ENCODE measurements at regions not wholly inside any gene's neighbourhood (a gene's known extent, or its start where the extent isn't known, plus 50 kb on each side); places are given as distances from the start of the nearest gene placed in this dataset.
"Not testable (repeated sequence)": the region's sequence is repeated elsewhere in the genome, so short reads cannot be mapped to it uniquely, and the experiment has no call there.

DNA sequence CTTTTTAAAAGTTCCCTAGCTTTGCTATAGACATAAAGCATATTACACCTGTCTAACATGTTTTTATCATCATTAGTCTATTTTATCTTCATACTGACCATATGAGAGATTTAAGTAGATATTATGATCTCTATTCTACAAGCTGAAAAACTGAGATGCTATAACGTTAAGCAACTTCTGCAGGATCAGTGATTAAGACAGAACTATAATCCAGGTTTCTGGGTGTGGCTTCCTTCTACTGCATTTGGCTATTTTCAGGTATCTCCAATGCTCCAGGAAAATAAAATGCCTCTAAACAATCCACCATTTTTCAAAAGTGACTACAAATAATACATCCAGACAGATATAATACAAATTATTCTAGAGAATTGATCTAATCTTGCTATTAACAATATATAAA lies 53.4 kb downstream of the RGS2 start:
- DNase-seq, result no peak

DNA sequence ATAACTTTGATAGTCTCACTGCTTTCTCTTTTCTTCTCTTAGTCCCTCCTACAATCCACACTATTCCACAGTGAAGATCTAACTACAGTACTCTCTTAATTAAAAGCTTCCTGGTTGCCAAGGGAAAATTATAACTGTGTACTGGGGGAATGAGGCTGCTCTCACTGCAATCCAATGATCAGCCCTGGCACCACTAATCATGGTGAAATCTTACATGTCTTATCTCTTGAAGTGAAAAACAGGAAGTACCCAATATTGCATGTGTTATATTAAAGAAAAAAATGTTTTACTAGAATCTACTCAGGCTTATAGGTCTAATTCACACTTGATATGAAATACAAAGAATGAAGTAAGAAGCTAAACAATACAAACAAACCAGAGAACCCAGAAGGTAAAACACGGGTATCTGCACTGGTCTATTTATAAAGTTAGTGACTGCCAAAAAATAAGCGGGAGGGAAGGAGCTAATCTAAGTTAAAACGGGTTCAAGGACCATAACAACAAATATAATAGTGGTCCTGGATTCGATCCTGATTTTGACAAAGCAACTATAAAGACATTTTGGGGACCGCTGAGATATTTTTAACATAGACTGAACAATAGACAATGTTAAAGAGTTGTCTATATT lies 57.5 kb downstream of the RGS2 start:
- DNase-seq, result no peak

DNA sequence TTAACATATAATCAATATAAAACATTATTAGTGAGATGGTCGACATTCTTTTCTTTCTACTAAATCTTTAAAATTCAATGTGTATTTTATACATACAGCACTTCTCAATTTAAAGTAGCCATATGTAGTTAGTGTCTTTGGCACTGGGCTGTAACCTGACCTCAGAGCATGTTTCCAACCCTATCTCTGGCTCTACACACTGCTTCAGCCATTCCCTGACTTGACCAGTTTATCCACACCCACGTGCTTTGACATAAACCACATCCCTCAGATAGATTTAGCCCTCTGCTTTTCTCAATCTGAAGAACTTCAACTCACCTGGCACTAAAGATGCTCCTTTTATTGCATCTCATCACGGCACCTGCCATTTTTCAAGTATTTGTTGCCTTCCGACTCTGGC lies 58.3 kb downstream of the RGS2 start:
- no peak for DNase-seq

GRCh38 chr1:192869308-192869940 lies 60.6 kb downstream of the RGS2 start:
- DNase-seq, result no peak

DNA sequence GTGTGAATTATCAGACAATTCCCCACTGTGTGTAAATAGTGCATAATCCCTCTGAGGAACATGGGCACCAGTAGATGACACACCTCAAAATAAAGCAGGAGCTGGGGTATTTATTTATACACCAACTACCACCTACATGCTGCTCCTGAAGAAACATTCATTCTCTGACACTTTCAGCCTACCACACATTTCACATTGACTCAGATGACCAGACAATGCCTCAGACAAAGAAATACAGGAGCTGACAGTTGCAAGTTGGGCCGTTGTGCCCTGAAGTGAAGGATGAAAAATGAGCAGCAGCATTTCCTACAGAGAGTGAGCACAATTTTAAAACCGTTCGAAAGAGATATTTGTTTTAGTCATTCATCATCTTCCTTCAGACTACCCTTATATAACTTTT lies 63.2 kb downstream of the RGS2 start:
- DNase-seq, result no peak

DNA sequence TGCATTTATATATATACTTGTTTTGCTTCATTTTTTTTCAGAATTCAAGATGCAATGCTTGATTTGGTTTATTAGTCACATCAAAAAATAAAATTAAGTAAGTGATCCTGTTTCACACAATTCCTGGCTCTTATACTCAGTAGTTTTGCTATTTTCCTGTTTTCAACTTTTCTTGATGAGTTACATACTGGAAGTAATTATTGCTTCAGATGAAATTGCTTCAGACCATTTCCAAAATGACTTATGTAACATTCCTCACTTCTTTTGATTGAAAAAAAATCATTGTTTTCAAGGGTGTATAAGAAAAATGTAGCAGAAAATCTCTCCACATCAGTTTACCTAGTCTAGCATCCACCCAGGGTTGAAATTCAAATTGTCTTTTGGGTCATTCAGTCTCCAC lies 65.0 kb downstream of the RGS2 start:
- DNase-seq, result no peak

GRCh38 chr1:192876633-192877032 lies 67.8 kb downstream of the RGS2 start:
- no peak for DNase-seq

GRCh38 chr1:192877283-192877886 lies 68.5 kb downstream of the RGS2 start:
- DNase-seq, result no peak

DNA sequence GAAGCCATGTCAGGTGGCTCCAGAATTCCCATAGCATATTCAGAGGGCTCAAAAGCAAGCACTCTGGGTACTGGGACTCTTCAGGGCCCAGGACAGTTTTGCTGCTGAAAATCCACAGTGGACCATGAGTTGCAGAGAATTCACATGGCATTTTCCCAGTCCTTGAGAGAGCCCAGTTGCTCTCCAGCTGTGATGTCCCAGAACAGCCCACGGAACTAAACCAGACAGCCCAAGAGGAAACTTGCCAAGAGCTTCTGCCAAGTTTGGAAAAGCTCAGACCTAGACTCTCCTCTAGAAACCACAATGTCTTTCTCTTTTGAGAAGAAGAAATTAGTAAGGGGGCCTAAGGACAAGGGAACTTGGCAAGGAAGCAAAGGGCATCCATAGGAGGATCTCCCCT lies 69.4 kb downstream of the RGS2 start:
- peak; percentile 28 for DNase-seq

DNA sequence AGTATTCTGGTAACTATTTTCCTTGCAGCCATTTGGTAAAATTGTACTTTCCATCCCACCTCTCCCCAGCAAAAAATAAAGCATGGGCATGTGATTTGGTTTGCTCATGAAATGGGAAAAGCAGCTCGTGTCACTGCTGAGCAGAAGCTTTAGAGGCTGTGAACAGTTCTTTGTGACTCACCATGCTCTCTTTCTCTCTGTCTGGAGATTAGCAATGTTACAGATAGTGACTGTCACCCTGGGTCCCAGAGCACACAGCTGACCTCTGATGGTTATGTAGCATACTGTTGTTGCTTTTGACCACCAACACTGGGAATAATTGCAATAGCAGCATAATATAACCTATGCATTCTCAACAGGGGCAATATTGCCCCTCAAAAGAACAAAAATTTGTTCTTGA lies 70.6 kb downstream of the RGS2 start:
- DNase-seq, result no peak

GRCh38 chr1:192880231-192880630 lies 71.4 kb downstream of the RGS2 start:
- DNase-seq, result no peak

DNA sequence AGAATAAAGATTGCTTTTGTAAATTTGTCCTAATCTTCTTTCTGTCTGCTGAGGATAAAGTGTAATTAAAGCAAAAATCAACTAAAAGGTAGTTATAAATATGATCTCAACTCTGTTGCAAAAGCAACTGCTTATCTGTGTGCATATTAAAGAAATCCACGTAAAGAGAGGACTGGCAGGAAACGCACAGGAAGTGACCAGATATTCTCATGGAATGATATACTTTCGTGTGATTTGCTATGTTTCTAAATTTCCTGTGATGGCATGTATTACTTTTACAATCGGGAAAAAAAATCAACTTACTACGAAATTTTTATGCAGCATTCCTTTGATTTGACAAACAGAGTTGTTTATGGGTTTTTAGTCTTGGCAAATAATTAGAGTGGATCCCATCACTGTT lies 75.4 kb downstream of the RGS2 start:
- no peak for DNase-seq

DNA sequence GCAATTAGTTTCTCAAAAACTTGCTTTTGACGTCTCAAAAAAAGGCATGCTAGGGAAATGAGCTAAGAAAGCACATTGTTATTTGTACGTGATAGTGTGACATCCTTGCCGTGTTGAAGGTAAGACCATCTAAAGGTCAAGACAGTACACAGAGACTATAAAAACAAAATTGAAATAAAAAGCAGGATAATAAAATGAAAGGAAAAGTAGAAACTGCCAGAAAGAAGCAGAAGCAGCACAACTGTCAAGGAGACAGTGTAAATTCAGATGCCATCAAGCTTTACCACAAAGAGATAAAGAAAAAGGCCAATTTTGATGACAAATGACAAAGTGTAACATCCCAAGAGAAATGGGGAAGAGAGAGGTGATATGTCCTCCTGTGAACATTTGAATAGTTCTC lies 76.5 kb downstream of the RGS2 start:
- DNase-seq, result not testable (repeated sequence)

GRCh38 chr1:192887426-192887825 lies 78.6 kb downstream of the RGS2 start:
- DNase-seq, result no peak

GRCh38 chr1:192888574-192888973 lies 79.7 kb downstream of the RGS2 start:
- no peak for DNase-seq

DNA sequence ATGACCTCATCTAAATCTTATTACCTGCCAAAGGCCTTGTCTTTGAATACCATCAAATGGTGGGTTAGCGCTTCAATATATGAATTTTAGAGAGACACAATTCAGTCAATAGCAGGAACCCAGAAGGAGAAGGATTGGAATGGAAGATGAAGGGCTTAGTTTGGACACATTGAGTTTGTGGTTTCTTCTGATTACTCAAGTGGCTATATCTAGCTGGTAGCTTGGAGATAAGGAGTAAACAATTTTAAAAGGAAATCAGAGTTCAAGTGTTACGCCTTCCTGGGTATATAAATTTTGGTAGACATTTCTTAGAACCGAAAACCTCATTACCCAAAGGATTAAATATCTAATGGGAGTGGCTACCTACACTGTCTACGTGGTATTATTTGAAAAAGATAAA lies 80.2 kb downstream of the RGS2 start:
- no peak for DNase-seq

DNA sequence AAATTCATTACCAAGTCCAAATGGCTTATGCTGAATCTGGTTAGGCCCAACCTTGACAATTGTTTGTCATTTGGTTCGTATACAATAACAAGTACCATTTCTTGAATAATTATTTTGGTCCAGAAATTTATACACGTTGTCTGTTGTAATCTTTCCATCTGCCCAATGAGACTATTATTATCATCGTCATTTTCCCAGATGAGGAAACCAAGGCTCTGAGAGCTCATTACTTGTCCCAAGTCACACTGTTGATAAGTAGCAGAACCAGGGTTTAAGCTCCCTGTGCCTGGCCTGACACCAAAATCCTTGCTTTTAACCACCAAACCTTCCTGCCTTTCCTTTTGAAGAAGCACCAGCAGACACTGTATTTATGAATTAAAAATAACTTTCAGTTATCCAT lies 81.3 kb downstream of the RGS2 start:
- DNase-seq, result no peak

DNA sequence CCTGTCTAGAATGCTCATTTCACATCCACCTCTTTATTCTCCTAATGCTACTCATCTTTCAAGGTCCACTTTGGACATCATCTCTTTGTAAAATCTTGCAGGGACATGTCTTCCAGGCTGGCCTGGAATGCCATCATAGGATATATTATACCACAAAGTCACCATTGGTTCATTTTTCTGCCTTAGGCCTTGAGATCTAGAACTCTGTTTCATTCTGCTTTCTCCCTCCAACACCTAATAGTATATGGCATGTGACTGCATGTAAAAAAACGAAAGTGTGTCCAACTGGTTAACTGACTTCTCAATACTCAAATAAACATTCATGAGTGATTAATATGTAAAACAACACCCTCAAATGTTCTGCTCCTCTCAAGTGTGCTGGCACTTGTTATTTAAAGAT lies 84.1 kb downstream of the RGS2 start:
- no peak for DNase-seq

GRCh38 chr1:192895487-192895886 lies 86.6 kb downstream of the RGS2 start:
- not testable (repeated sequence) for DNase-seq

DNA sequence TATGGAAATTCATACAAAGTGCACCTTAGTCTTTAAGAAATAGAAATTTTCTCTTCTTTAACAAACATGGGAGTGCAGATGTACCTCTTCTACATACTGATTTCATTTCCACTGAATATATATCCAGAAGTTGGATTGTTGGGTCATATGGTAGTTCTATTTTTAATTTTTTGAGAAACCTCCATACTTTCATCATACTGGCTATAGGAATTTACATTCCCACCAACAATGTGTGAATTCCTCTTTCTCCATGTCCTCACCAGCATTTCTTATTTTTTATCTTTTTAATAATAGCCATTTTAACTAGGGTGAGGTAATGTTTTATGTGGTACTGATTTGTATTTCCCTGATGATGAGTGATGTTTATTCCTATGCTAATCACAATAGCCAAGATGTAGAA lies 87.5 kb downstream of the RGS2 start:
- DNase-seq, result no peak

DNA sequence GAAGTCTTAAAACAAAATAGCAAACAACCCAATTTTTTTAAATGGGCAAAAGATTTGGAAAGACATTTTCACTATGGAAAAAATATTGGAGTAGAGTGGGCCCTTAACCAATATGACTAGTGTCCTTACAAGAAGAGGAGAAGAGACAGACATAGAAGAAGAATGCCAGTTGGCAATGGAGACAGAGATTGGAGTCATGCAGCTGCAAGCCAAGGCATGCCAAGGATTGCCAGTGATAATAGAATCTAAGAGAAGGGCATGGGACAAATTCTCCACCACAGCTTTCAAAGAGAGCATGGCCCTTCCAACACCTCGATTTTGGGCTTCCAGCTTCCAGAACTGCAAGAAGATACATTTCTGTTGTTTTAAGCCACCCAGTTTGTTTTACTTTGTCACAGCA lies 92.7 kb downstream of the RGS2 start:
- DNase-seq, result no peak

- DNase-seq, result peak; percentile 68
These were observed 94.3 kb downstream of the RGS2 start for GRCh38 chr1:192903142-192903541.

- no peak for DNase-seq
These were observed 95.6 kb downstream of the RGS2 start for GRCh38 chr1:192904438-192904895.

DNA sequence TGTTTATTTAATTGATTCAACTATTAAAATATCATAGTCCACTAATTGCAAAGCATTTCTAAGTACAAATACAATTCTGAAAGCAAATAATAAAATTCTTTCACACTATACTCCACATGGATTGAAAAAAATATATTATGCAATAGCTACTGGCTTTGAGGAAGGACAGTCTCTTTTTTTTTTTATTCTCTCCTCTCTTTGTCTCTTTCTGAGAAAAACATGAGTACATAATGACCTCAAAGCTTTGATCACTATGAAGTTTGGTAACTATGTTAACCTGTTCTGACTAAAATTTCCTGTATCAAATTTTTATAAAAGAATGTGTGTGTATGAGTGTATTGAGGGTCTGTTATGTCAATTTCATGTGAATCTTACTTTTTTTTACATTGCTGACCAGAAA lies 96.2 kb downstream of the RGS2 start:
- no peak for DNase-seq

DNA sequence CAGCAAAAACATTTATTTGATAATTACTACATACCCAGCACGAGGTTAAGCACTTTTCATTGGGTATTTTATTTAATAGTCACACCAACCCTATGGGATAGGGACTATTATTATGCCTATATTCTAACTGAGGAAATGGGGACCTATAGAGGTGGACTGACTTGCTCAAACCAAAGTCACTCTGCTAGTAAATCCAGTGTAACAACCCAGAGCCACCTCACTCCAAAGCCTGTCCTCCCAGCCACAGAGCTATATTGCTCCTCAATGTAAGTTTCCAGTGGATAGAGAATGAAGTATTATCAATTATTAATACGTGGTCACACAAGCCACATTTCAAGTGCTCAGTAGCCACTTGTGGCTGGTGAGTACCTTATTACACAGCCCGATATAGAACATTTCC lies 97.5 kb downstream of the RGS2 start:
- no peak for DNase-seq
